Mesenchymal stem cell (in vitro differentiated cells and primary cell): ENCODE measurements at regions not wholly inside any gene's neighbourhood (a gene's known extent, or its start where the extent isn't known, plus 50 kb on each side); places are given as distances from the start of the nearest gene placed in this dataset.
"Not testable (repeated sequence)": the region's sequence is repeated elsewhere in the genome, so short reads cannot be mapped to it uniquely, and the experiment has no call there.

Source experiments
- DNase-seq: peaks from one replicate; pipeline ENCODE4 v3.0.0-alpha.2; 2013
- H2AFZ ChIP-seq: one replicate; pipeline ENCODE4 v1.6.1; 2013; ENCODE audit warnings: low read depth, mild to moderate bottlenecking, control low read depth, inconsistent platforms, low read length, moderate library complexity
- H2AK5ac ChIP-seq: 2 replicates; pipeline ENCODE4 v1.6.1; 2013; ENCODE audit warnings: low read length, moderate library complexity, mild to moderate bottlenecking, inconsistent platforms; ENCODE audit not compliant: severe bottlenecking
- H2BK120ac ChIP-seq: one replicate; pipeline ENCODE4 v1.6.1; 2013; ENCODE audit warnings: low read depth, mild to moderate bottlenecking, inconsistent platforms, low read length, moderate library complexity
- H2BK12ac ChIP-seq, 2 experiments: one replicate each; pipeline ENCODE4 v1.6.1; 2013; ENCODE audit warnings: inconsistent platforms in 2 of 2, low read length in 2 of 2, mild to moderate bottlenecking in 2 of 2, moderate library complexity in 2 of 2, control low read depth in 1 of 2
- H2BK15ac ChIP-seq: one replicate; pipeline ENCODE4 v1.6.1; 2013; ENCODE audit warnings: mild to moderate bottlenecking, low read depth, inconsistent platforms; ENCODE audit not compliant: poor library complexity, severe bottlenecking
- H2BK5ac ChIP-seq: 2 replicates; pipeline ENCODE4 v1.6.1; 2013; ENCODE audit warnings: low read depth, mild to moderate bottlenecking, low read length, control low read depth, inconsistent platforms; ENCODE audit not compliant: poor library complexity, severe bottlenecking
- H3K14ac ChIP-seq, 2 experiments: one replicate each; pipeline ENCODE4 v1.6.1; 2013; ENCODE audit warnings: inconsistent platforms in 2 of 2, low read length in 2 of 2, control low read depth in 1 of 2, mild to moderate bottlenecking in 1 of 2, moderate library complexity in 1 of 2
- H3K18ac ChIP-seq, 2 experiments: one replicate each; pipeline ENCODE4 v1.6.1; 2013; ENCODE audit warnings: inconsistent platforms in 2 of 2, low read length in 2 of 2, control low read depth in 1 of 2, low read depth in 1 of 2, mild to moderate bottlenecking in 1 of 2
- H3K23ac ChIP-seq, 2 experiments: one replicate each; pipeline ENCODE4 v1.6.1; 2013; ENCODE audit warnings: inconsistent platforms in 2 of 2, low read length in 2 of 2, mild to moderate bottlenecking in 2 of 2, moderate library complexity in 2 of 2, control low read depth in 1 of 2
- H3K27ac ChIP-seq: 2 replicates; pipeline ENCODE4 v1.5.1; 2013; ENCODE audit warnings: mild to moderate bottlenecking, moderate library complexity, low read length, control low read depth, inconsistent platforms; ENCODE audit not compliant: poor library complexity, severe bottlenecking
- H3K27me3 ChIP-seq, 2 experiments: 2 replicates each; pipeline versions ENCODE4 v1.6.1 to v1.7.0; 2013; ENCODE audit warnings: low read length in 2 of 2, mild to moderate bottlenecking in 2 of 2, moderate library complexity in 2 of 2, control low read depth in 1 of 2, inconsistent platforms in 1 of 2; ENCODE audit not compliant: control insufficient read depth in 1 of 2, insufficient read depth in 1 of 2
- H3K36me3 ChIP-seq, 2 experiments: 2 replicates each; pipeline versions ENCODE4 v1.6.1 to v1.7.0; 2013; ENCODE audit warnings: low read length in 2 of 2, control low read depth in 1 of 2, inconsistent platforms in 1 of 2, low read depth in 1 of 2, mild to moderate bottlenecking in 1 of 2; ENCODE audit not compliant: insufficient read depth in 2 of 2, control insufficient read depth in 1 of 2
- H3K4ac ChIP-seq, 2 experiments: one replicate each; pipeline ENCODE4 v1.6.1; 2013; ENCODE audit warnings: inconsistent platforms in 2 of 2, low read length in 2 of 2, mild to moderate bottlenecking in 2 of 2, moderate library complexity in 2 of 2, control low read depth in 1 of 2, low read depth in 1 of 2
- H3K4me1 ChIP-seq: 2 replicates; pipeline ENCODE4 v1.6.1; 2013; ENCODE audit warnings: low read depth, low read length, control low read depth; ENCODE audit not compliant: control insufficient read depth, insufficient read depth
- H3K4me2 ChIP-seq: 2 replicates; pipeline ENCODE4 v1.6.1; 2013; ENCODE audit warnings: low read length, mild to moderate bottlenecking, inconsistent platforms; ENCODE audit not compliant: poor library complexity, severe bottlenecking
- H3K4me3 ChIP-seq, 2 experiments: 2 replicates each; pipeline versions ENCODE4 v1.5.1 to v1.7.0; 2013; ENCODE audit warnings: low read length in 2 of 2, mild to moderate bottlenecking in 2 of 2, control low read depth in 1 of 2, low read depth in 1 of 2; ENCODE audit not compliant: insufficient read depth in 1 of 2
- H3K79me1 ChIP-seq: replicated peaks from 2 replicates; pipeline ENCODE4 v1.6.1; 2013; ENCODE audit warnings: mild to moderate bottlenecking, control low read depth, low read length, inconsistent platforms; ENCODE audit not compliant: poor library complexity, severe bottlenecking
- H3K9ac ChIP-seq: 2 replicates; pipeline ENCODE4 v1.7.0; 2013; ENCODE audit warnings: mild to moderate bottlenecking, low read length, moderate library complexity
- H3K9me3 ChIP-seq: 2 replicates; pipeline ENCODE4 v1.7.0; 2013; ENCODE audit warnings: mild to moderate bottlenecking, low read length; ENCODE audit not compliant: control insufficient read depth
- H4K8ac ChIP-seq: one replicate; pipeline ENCODE4 v1.6.1; 2013; ENCODE audit warnings: inconsistent platforms, mild to moderate bottlenecking, low read length, moderate library complexity
- H4K91ac ChIP-seq: one replicate; pipeline ENCODE4 v1.6.1; 2013; ENCODE audit warnings: mild to moderate bottlenecking, low read length, inconsistent platforms
- WGBS: methylation state at CpG from one replicate; pipeline ENCODE4 v1.1.7; 2013; ENCODE audit warnings: mixed read lengths; 5-methylcytosine and 5-hydroxymethylcytosine counted together

GRCh38 chr13:50393628-50394027 is 378.4 kb downstream of the KCNRG start:
- Histone ChIP-seq H3K23ac (no peak overlapping the region), H3K27me3 (no peaks in the 10 kb centered on the region), H2AFZ (no peak overlapping the region), H3K4me2 (peak overlapping the region; percentile 14), H3K27ac (no peak overlapping the region), H3K79me1 (no peaks in the 10 kb centered on the region), H3K4ac (no peak overlapping the region), H2BK12ac (peak overlapping the region in 1 of 2 experiments; percentile 69), H2BK15ac (no peak overlapping the region), H3K14ac (no peak overlapping the region), H3K18ac (no peak overlapping the region), H4K91ac (no peak overlapping the region), H3K4me1 (peaks cover 3% of the 10 kb centered on the region), H3K4me3 (no peak overlapping the region), H2BK5ac (no peak overlapping the region), H4K8ac (no peak overlapping the region), H3K9me3 (no peaks in the 10 kb centered on the region), H3K9ac (no peak overlapping the region), H2AK5ac (no peak overlapping the region), H2BK120ac (no peak overlapping the region), H3K36me3 (no peaks in the 10 kb centered on the region)
- no peak for DNase-seq
- 31% methylated on average over 6 of the region's 6 CpGs for WGBS

DNA sequence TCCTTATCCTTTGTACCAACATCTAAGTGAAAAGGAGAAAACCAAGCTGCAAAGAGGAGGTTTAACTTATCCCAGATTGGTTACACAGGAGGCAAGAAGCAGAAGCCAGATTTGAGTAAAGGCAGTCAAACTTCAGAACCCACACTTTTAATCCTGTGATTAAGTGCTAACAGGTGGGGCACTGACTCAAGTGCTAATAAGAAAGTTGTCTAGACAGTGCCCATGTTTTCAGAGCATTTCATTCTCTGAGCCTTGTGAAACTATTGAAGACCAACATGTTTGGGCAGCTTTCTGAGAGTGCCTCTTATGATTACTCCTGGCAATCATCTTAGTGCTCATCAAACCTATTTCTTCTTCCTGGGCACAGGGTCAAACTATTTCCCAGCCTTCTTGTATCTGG is 380.8 kb downstream of the KCNRG start:
- no peak for DNase-seq
- Histone ChIP-seq H3K4me1 (peaks cover 5% of the 10 kb centered on the region), H4K8ac (no peak overlapping the region), H3K36me3 (no peaks in the 10 kb centered on the region), H3K4me3 (no peak overlapping the region), H2AK5ac (no peak overlapping the region), H2BK12ac (no peak overlapping the region), H3K27me3 (no peaks in the 10 kb centered on the region), H2BK120ac (no peak overlapping the region), H3K4me2 (no peak overlapping the region), H3K4ac (no peak overlapping the region), H2AFZ (no peak overlapping the region), H3K9me3 (no peaks in the 10 kb centered on the region), H3K23ac (no peak overlapping the region), H3K27ac (no peak overlapping the region), H3K14ac (no peak overlapping the region), H3K79me1 (no peaks in the 10 kb centered on the region), H4K91ac (no peak overlapping the region), H2BK15ac (no peak overlapping the region), H3K9ac (no peak overlapping the region), H3K18ac (no peak overlapping the region), H2BK5ac (no peak overlapping the region)

- not testable (repeated sequence) for H4K8ac ChIP-seq, H3K79me1 ChIP-seq, H3K4me1 ChIP-seq, H2BK5ac ChIP-seq, H3K23ac ChIP-seq, H3K27ac ChIP-seq, H2AK5ac ChIP-seq, H2AFZ ChIP-seq, H3K14ac ChIP-seq, H3K9me3 ChIP-seq, H3K4me2 ChIP-seq, H3K18ac ChIP-seq, H3K9ac ChIP-seq, H3K27me3 ChIP-seq, H2BK120ac ChIP-seq, H4K91ac ChIP-seq, H3K4me3 ChIP-seq, H2BK15ac ChIP-seq, H3K36me3 ChIP-seq, H3K4ac ChIP-seq, H2BK12ac ChIP-seq, DNase-seq
- WGBS: over 99% methylated on average over 31 of the region's 31 CpGs
These were observed 381.4 kb downstream of the KCNRG start for GRCh38 chr13:50396618-50397017.

- Histone ChIP-seq H3K9me3 (no peaks in the 10 kb centered on the region), H3K18ac (no peak overlapping the region), H3K4me1 (peaks cover 2% of the 10 kb centered on the region), H3K23ac (no peak overlapping the region), H2AK5ac (no peak overlapping the region), H3K4me2 (no peak overlapping the region), H3K4me3 (no peak overlapping the region), H3K27ac (no peak overlapping the region), H2BK120ac (no peak overlapping the region), H3K79me1 (no peaks in the 10 kb centered on the region), H2AFZ (no peak overlapping the region), H2BK15ac (no peak overlapping the region), H3K9ac (peak overlapping the region; percentile 2), H3K4ac (no peak overlapping the region), H2BK12ac (peak overlapping the region in 1 of 2 experiments; percentile 68), H2BK5ac (no peak overlapping the region), H4K8ac (peak overlapping the region; percentile 32), H4K91ac (no peak overlapping the region), H3K27me3 (no peaks in the 10 kb centered on the region), H3K14ac (no peak overlapping the region), H3K36me3 (no peaks in the 10 kb centered on the region)
- 94% methylated on average over 2 of the region's 3 CpGs for WGBS
- peak; percentile 24 for DNase-seq
These were observed 384.9 kb downstream of the KCNRG start for GRCh38 chr13:50400035-50400726.
